ENCODE measurements at regions not wholly inside any gene's neighbourhood (a gene's known extent, or its start where the extent isn't known, plus 50 kb on each side); places are given as distances from the start of the nearest gene placed in this dataset.

GRCh38 chr7:131897016-131897789 lies 340.8 kb upstream of the PODXL start:
- DNase-seq (no peak), ATAC-seq (no peak)
- no peaks in the 10 kb centered on the region for H3K27me3 ChIP-seq
- intact Hi-C loops (cut with DNase I) = no loop called here
- no peaks in the 10 kb centered on the region for H3K9me3 ChIP-seq
- TF ChIP-seq, protein P1, sequence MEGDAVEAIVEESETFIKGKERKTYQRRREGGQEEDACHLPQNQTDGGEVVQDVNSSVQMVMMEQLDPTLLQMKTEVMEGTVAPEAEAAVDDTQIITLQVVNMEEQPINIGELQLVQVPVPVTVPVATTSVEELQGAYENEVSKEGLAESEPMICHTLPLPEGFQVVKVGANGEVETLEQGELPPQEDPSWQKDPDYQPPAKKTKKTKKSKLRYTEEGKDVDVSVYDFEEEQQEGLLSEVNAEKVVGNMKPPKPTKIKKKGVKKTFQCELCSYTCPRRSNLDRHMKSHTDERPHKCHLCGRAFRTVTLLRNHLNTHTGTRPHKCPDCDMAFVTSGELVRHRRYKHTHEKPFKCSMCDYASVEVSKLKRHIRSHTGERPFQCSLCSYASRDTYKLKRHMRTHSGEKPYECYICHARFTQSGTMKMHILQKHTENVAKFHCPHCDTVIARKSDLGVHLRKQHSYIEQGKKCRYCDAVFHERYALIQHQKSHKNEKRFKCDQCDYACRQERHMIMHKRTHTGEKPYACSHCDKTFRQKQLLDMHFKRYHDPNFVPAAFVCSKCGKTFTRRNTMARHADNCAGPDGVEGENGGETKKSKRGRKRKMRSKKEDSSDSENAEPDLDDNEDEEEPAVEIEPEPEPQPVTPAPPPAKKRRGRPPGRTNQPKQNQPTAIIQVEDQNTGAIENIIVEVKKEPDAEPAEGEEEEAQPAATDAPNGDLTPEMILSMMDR (IDR thresholded peaks at IDR 0.05) = no peak
- no peaks in the 10 kb centered on the region for H3K4me1 ChIP-seq
- no peaks in the 10 kb centered on the region for H3K36me3 ChIP-seq
- no peak overlapping the region for H3K4me3 ChIP-seq
- H3K27ac ChIP-seq = no peak overlapping the region

GRCh38 chr7:131896165-131896863 lies 339.9 kb upstream of the PODXL start:
- TF ChIP-seq, protein P1 (IDR thresholded peaks at IDR 0.05) = no peak
- ATAC-seq (no peak), DNase-seq (no peak)
- no peaks in the 10 kb centered on the region for H3K4me1 ChIP-seq
- H3K4me3 ChIP-seq = no peak overlapping the region
- intact Hi-C loops (cut with DNase I) = no loop called here
- H3K27ac ChIP-seq = no peak overlapping the region
- H3K36me3 ChIP-seq = no peaks in the 10 kb centered on the region
- H3K27me3 ChIP-seq = no peaks in the 10 kb centered on the region
- H3K9me3 ChIP-seq = no peaks in the 10 kb centered on the region

GRCh38 chr7:131895541-131896164 lies 339.2 kb upstream of the PODXL start:
- Histone ChIP-seq H3K4me3 (no peak overlapping the region), H3K36me3 (no peaks in the 10 kb centered on the region), H3K4me1 (no peaks in the 10 kb centered on the region), H3K27me3 (no peaks in the 10 kb centered on the region), H3K27ac (no peak overlapping the region), H3K9me3 (no peaks in the 10 kb centered on the region)
- TF ChIP-seq, protein P1 (IDR thresholded peaks at IDR 0.05) = no peak
- ATAC-seq (no peak), DNase-seq (no peak)
- intact Hi-C loops (cut with DNase I) = no loop called here

DNA sequence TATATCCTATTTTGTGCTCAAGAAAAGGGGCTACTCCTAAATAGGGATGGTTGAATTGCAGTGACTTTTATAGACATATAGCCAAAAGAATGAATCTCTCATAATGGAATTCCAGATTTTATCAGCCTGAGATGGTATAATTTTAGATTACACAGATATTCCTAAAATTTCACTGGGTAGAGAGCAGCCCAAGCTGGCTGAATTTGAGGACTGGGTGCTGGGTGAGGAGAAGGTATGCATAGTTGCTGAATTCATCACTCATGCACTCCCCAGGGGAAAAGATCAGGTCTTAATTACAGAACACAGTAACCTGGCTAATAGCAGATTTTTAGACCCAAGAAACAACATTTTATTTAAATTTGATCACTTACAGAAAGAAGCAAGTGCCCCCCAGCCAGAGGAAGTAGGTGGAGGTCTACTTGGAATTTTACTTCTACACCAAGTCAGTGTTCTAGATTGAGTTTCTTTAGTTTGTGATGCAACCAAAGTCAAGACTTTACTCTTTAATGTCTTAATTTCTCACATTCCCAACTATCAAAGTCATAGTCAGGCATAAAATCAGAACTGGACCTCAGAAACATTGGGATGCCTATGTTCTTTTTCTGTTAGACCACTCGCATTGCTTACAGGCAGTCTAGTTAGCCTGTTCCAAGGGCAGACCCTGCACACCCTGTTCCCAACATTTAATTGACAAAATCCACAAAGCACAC lies 337.4 kb upstream of the PODXL start:
- H3K27me3 ChIP-seq = no peaks in the 10 kb centered on the region
- H3K4me3 ChIP-seq = no peak overlapping the region
- intact Hi-C loops (cut with DNase I) = no loop called here
- no peaks in the 10 kb centered on the region for H3K36me3 ChIP-seq
- no peak for ATAC-seq
- no peak overlapping the region for H3K27ac ChIP-seq
- no peaks in the 10 kb centered on the region for H3K9me3 ChIP-seq
- DNase-seq = no peak
- TF ChIP-seq, protein P1 (IDR thresholded peaks at IDR 0.05) = no peak
- H3K4me1 ChIP-seq = no peaks in the 10 kb centered on the region

- Histone ChIP-seq H3K9me3 (peaks cover 5% of the 10 kb centered on the region), H3K36me3 (no peaks in the 10 kb centered on the region), H3K27ac (no peak overlapping the region), H3K4me1 (no peaks in the 10 kb centered on the region), H3K4me3 (no peak overlapping the region), H3K27me3 (no peaks in the 10 kb centered on the region)
- ATAC-seq (peak; percentile 67), DNase-seq (no peak)
- intact Hi-C loops (cut with DNase I) = no loop called here
- TF ChIP-seq, protein P1 (IDR thresholded peaks at IDR 0.05) = no peak
Observed at GRCh38 chr7:131890176-131890575, 333.7 kb upstream of the PODXL start.
